Activated CD8-positive, alpha-beta memory T cell treated with anti-CD3 and anti-CD28 coated beads for 48 hours (primary cell): ENCODE measurements at regions not wholly inside any gene's neighbourhood (a gene's known extent, or its start where the extent isn't known, plus 50 kb on each side); places are given as distances from the start of the nearest gene placed in this dataset.
"Not testable (repeated sequence)": the region's sequence is repeated elsewhere in the genome, so short reads cannot be mapped to it uniquely, and the experiment has no call there.

ENCODE experiments used
- DNase-seq, 3 experiments: peaks; one replicate each; pipeline ENCODE4 v3.0.0-alpha.2; 2020; ENCODE audit warnings: low read depth in 2 of 3, low spot score in 2 of 3

- no peak for DNase-seq
These were observed 1417.0 kb upstream of the ALCAM start for GRCh38 chr3:103949693-103950092.

- DNase-seq, result no peak
These were observed 1416.0 kb upstream of the ALCAM start for GRCh38 chr3:103950676-103951075.

GRCh38 chr3:103953796-103954195, 1412.9 kb upstream of the ALCAM start:
- no peak for DNase-seq

- no peak for DNase-seq
These were observed 1405.9 kb upstream of the ALCAM start for GRCh38 chr3:103960819-103961218.

GRCh38 chr3:103963599-103963998, 1403.1 kb upstream of the ALCAM start:
- DNase-seq, result no peak

GRCh38 chr3:103965764-103966163, 1400.9 kb upstream of the ALCAM start:
- no peak for DNase-seq

- no peak for DNase-seq
These were observed 1400.0 kb upstream of the ALCAM start for GRCh38 chr3:103966749-103967148.

- DNase-seq, result no peak
These were observed 1398.6 kb upstream of the ALCAM start for GRCh38 chr3:103968131-103968530.

- DNase-seq, result no peak
These were observed 1398.0 kb upstream of the ALCAM start for GRCh38 chr3:103968751-103969150.

- no peak for DNase-seq
These were observed 1389.8 kb upstream of the ALCAM start for GRCh38 chr3:103976931-103977339.

GRCh38 chr3:103977417-103977816, 1389.3 kb upstream of the ALCAM start:
- DNase-seq, result no peak

- DNase-seq, result no peak
These were observed 1375.1 kb upstream of the ALCAM start for GRCh38 chr3:103991461-103992115.

GRCh38 chr3:103992469-103992868, 1374.2 kb upstream of the ALCAM start:
- DNase-seq, result no peak

- DNase-seq, result no peak
These were observed 1361.8 kb upstream of the ALCAM start for GRCh38 chr3:104004956-104005355.

- DNase-seq, result no peak
These were observed 1360.9 kb upstream of the ALCAM start for GRCh38 chr3:104005815-104006214.

- no peak for DNase-seq
These were observed 1348.2 kb upstream of the ALCAM start for GRCh38 chr3:104018541-104018940.

GRCh38 chr3:104031598-104031997, 1335.1 kb upstream of the ALCAM start:
- DNase-seq, result no peak

- DNase-seq, result no peak
These were observed 1334.4 kb upstream of the ALCAM start for GRCh38 chr3:104032283-104032682.

- DNase-seq, result no peak
These were observed 1325.8 kb upstream of the ALCAM start for GRCh38 chr3:104040896-104041295.

GRCh38 chr3:104043001-104043543, 1323.6 kb upstream of the ALCAM start:
- not testable (repeated sequence) for DNase-seq

- DNase-seq, result no peak
These were observed 1322.7 kb upstream of the ALCAM start for GRCh38 chr3:104044002-104044401.

- DNase-seq, result no peak
These were observed 1300.1 kb upstream of the ALCAM start for GRCh38 chr3:104066658-104067057.

- no peak for DNase-seq
These were observed 1297.6 kb upstream of the ALCAM start for GRCh38 chr3:104069114-104069513.
